PC-9 (cell line): ENCODE measurements at regions not wholly inside any gene's neighbourhood (a gene's known extent, or its start where the extent isn't known, plus 50 kb on each side); places are given as distances from the start of the nearest gene placed in this dataset.

Source experiments
- CTCF ChIP-seq: fragments of 200-600 bp; sonication (generic); conservative IDR thresholded peaks from 2 replicates; pipeline ENCODE4 v1.6.1; 2017; ENCODE audit warnings: mixed run types, antibody characterized with exemption, mild to moderate bottlenecking, moderate library complexity
- EZH2 ChIP-seq: fragments of 200-600 bp; sonication (generic); IDR thresholded peaks from 2 replicates; pipeline ENCODE4 v1.8.0; 2017; ENCODE audit warnings: antibody characterized with exemption, low read depth

- no peak for TF ChIP-seq EZH2
- TF ChIP-seq CTCF = no peak
Measured at GRCh38 chr22:19663821-19664355, 50.4 kb upstream of the SEPTIN5 start.
